GM12878 (cell line): ENCODE measurements at regions not wholly inside any gene's neighbourhood (a gene's known extent, or its start where the extent isn't known, plus 50 kb on each side); places are given as distances from the start of the nearest gene placed in this dataset.

ENCODE experiments used
- CTCF ChIP-seq, 3 experiments: IDR thresholded peaks in 2 of 3; conservative IDR thresholded peaks in 1 of 3; 2 replicates each; pipeline ENCODE4 v1.5.1; 2011; ENCODE audit warnings: low read depth in 3 of 3, low read length in 3 of 3, mild to moderate bottlenecking in 3 of 3, control low read depth in 2 of 3, moderate library complexity in 2 of 3, inconsistent platforms in 1 of 3, mixed read lengths in 1 of 3; ENCODE audit not compliant: control insufficient read depth in 2 of 3, insufficient read depth in 1 of 3; ENCODE audit errors: extremely low read depth in 1 of 3
- JUND ChIP-seq: IDR thresholded peaks from 2 replicates; pipeline ENCODE4 v1.6.1; 2012; ENCODE audit warnings: low read depth, mild to moderate bottlenecking, low read length, improper control_type of control experiment, moderate library complexity
- NFIC ChIP-seq: IDR thresholded peaks from 2 replicates; pipeline ENCODE4 v1.6.1; 2012; ENCODE audit warnings: low read depth, mild to moderate bottlenecking, inconsistent platforms, low read length, moderate library complexity
- POLR2AphosphoS2 ChIP-seq: IDR thresholded peaks from 2 replicates; pipeline ENCODE4 v1.6.1; 2011; ENCODE audit warnings: low read depth, mild to moderate bottlenecking, low read length, improper control_type of control experiment, moderate library complexity
- STAT1 ChIP-seq: fragments of 450-650 bp; conservative IDR thresholded peaks from 2 replicates; pipeline ENCODE4 v1.6.1; 2014; ENCODE audit warnings: antibody characterized with exemption, mild to moderate bottlenecking
- TAF1 ChIP-seq: IDR thresholded peaks from 2 replicates; pipeline ENCODE4 v1.6.1; 2011; ENCODE audit warnings: mild to moderate bottlenecking, low read depth, low read length, borderline replicate concordance

- no peak for TF ChIP-seq TAF1
- no peak for TF ChIP-seq CTCF (IDR thresholded peaks at IDR 0.05 in 2 of 3, conservative IDR thresholded peaks at IDR 0.05 in 1 of 3; ENCODE audit: control insufficient read depth in 2 of 3, extremely low read depth in 1 of 3, insufficient read depth in 1 of 3, low read depth in 3 of 3, low read length in 3 of 3)
- no peak for TF ChIP-seq JUND
- TF ChIP-seq STAT1 = no peak
- TF ChIP-seq POLR2AphosphoS2 = no peak
- TF ChIP-seq NFIC = no peak
These were observed 194.2 kb upstream of the ZNF184 start for GRCh38 chr6:27667016-27667656.
